Sigmoid colon (tissue), 4 donors: ENCODE measurements at regions not wholly inside any gene's neighbourhood (a gene's known extent, or its start where the extent isn't known, plus 50 kb on each side); places are given as distances from the start of the nearest gene placed in this dataset.

ENCODE experiments used
- POLR2A ChIP-seq, 2 donors: fragments of 450-650 bp; IDR thresholded peaks; one replicate each; pipeline ENCODE4 v1.6.1; 2016; ENCODE audit warnings: antibody characterized with exemption in 2 of 2, mild to moderate bottlenecking in 2 of 2, moderate library complexity in 2 of 2
- POLR2AphosphoS5 ChIP-seq, 4 donors: sonication (generic); formaldehyde crosslinking; IDR thresholded peaks; one replicate each; pipeline ENCODE4 v1.6.1; 2017; ENCODE audit warnings: antibody characterized with exemption in 4 of 4

DNA sequence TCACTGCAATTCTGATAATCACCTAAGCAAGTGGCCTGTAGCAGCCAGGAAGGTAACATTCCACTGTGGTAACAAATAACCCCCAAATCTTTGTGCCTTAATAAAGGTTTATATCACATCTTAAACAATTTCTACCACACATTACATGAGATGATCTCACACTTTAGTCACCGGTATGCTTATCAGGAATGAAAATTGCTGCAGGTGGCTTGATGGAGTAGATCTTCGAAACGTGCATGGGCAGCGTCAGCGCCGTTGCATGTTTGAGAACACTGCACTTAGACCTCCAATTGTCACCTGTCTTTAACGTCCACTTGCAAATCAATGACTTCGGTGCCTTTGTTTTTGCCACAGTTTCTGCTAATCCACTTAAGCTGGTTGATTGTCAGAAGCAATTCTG, 477.4 kb downstream of the VRK1 start:
- no peak for TF ChIP-seq POLR2A (IDR thresholded peaks at IDR 0.05)
- TF ChIP-seq POLR2AphosphoS5 (IDR thresholded peaks at IDR 0.05), result no peak
